ENCODE measurements at regions not wholly inside any gene's neighbourhood (a gene's known extent, or its start where the extent isn't known, plus 50 kb on each side); places are given as distances from the start of the nearest gene placed in this dataset.

DNA sequence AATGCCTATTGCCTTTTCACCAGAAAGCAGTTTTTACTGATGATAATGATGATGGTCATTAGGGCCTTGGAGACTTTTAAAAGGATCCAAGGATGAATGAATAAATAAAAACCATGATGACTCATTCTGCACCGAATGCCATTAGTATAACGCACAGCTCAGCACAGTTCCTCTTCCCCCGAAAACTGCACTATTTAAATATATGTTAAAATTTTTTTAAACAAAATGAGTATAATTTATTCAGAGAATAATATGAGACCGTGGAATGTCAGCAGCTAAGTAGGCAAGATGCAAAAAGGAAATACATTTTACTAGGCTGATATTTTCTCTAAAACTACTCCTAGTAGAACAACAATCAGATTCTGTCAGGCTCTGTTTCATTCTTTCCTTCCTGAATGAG is 83.4 kb upstream of the NANOGP8 start:
- DNase-seq (ENCODE audit: low spot score) (no peak), ATAC-seq (ENCODE audit: low FRiP score) (peak; percentile 87)
- TF ChIP-seq, protein P1, sequence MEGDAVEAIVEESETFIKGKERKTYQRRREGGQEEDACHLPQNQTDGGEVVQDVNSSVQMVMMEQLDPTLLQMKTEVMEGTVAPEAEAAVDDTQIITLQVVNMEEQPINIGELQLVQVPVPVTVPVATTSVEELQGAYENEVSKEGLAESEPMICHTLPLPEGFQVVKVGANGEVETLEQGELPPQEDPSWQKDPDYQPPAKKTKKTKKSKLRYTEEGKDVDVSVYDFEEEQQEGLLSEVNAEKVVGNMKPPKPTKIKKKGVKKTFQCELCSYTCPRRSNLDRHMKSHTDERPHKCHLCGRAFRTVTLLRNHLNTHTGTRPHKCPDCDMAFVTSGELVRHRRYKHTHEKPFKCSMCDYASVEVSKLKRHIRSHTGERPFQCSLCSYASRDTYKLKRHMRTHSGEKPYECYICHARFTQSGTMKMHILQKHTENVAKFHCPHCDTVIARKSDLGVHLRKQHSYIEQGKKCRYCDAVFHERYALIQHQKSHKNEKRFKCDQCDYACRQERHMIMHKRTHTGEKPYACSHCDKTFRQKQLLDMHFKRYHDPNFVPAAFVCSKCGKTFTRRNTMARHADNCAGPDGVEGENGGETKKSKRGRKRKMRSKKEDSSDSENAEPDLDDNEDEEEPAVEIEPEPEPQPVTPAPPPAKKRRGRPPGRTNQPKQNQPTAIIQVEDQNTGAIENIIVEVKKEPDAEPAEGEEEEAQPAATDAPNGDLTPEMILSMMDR (IDR thresholded peaks at IDR 0.05) = no peak

- TF ChIP-seq, protein P1 (IDR thresholded peaks at IDR 0.05) = no peak
- DNase-seq (ENCODE audit: low spot score) = no peak
These were observed 82.6 kb upstream of the NANOGP8 start for GRCh38 chr15:35167675-35168074.

DNA sequence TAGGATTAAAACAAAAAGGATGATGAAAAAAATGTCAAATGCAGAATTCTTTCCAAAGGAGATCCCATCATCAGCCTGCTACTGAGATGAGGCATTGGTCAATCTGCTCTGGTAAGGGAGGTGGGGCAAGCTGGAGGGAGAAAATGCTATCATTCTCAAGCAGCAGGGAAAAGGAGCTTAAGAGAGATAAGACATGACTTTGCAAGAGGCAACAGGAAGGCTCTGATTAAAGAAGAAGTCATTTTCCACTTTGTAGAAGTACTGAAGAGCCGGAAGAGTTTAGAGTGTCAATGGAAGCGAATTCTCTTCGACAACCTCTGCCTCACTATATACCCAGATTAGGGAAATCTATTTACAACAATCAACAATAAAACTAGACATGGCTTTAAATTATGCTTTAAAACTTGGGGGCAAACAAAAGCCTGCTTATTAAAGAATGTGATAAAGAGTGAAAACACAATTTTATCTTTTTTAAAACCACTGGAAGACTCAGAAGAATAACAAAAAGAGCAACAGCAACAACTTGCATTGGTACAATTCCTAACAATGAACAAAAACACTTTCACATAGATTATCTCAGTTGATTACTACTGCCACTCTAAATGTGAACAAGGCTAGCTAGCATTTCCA is 81.8 kb upstream of the NANOGP8 start:
- ATAC-seq (ENCODE audit: low FRiP score) (no peak), DNase-seq (ENCODE audit: low spot score) (no peak)
- TF ChIP-seq, protein P1 (IDR thresholded peaks at IDR 0.05) = no peak

More at GRCh38 chr15:35167675-35168074, 82.6 kb upstream of the NANOGP8 start:
- ATAC-seq (ENCODE audit: low FRiP score) = no peak

GRCh38 chr15:35161694-35162093 is 76.6 kb upstream of the NANOGP8 start:
- ATAC-seq (ENCODE audit: low FRiP score) (no peak), DNase-seq (ENCODE audit: low spot score) (no peak)
- TF ChIP-seq, protein P1 (IDR thresholded peaks at IDR 0.05) = no peak

- TF ChIP-seq, protein P1 (IDR thresholded peaks at IDR 0.05) = no peak
- no peak for ATAC-seq (ENCODE audit: low FRiP score)
- no peak for DNase-seq (ENCODE audit: low spot score)
These were observed 74.1 kb upstream of the NANOGP8 start for GRCh38 chr15:35159170-35159569.

- TF ChIP-seq, protein P1 (IDR thresholded peaks at IDR 0.05) = no peak
- DNase-seq (ENCODE audit: low spot score) = no peak
- no peak for ATAC-seq (ENCODE audit: low FRiP score)
These were observed 66.7 kb upstream of the NANOGP8 start for GRCh38 chr15:35151782-35152181.

- ATAC-seq (ENCODE audit: low FRiP score) (no peak), DNase-seq (ENCODE audit: low spot score) (no peak)
- TF ChIP-seq, protein P1 (IDR thresholded peaks at IDR 0.05) = no peak
These were observed 66.3 kb upstream of the NANOGP8 start for GRCh38 chr15:35151381-35151780.

Data from omental fat pad (tissue), 3 donors.